ENCODE measurements at regions not wholly inside any gene's neighbourhood (a gene's known extent, or its start where the extent isn't known, plus 50 kb on each side); places are given as distances from the start of the nearest gene placed in this dataset.

GRCh38 chr2:67628892-67629291 lies 231.8 kb downstream of the ETAA1 start:
- TF ChIP-seq, protein P1, sequence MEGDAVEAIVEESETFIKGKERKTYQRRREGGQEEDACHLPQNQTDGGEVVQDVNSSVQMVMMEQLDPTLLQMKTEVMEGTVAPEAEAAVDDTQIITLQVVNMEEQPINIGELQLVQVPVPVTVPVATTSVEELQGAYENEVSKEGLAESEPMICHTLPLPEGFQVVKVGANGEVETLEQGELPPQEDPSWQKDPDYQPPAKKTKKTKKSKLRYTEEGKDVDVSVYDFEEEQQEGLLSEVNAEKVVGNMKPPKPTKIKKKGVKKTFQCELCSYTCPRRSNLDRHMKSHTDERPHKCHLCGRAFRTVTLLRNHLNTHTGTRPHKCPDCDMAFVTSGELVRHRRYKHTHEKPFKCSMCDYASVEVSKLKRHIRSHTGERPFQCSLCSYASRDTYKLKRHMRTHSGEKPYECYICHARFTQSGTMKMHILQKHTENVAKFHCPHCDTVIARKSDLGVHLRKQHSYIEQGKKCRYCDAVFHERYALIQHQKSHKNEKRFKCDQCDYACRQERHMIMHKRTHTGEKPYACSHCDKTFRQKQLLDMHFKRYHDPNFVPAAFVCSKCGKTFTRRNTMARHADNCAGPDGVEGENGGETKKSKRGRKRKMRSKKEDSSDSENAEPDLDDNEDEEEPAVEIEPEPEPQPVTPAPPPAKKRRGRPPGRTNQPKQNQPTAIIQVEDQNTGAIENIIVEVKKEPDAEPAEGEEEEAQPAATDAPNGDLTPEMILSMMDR (IDR thresholded peaks at IDR 0.05) = no peak
- no peak for TF ChIP-seq POLR2A (IDR thresholded peaks at IDR 0.05)
- Histone ChIP-seq H3K36me3 (replicated peaks in 1 of 2) (no peaks in the 10 kb centered on the region), H3K9me3 (replicated peaks in 1 of 3) (no peaks in the 10 kb centered on the region), H3K27me3 (no peaks in the 10 kb centered on the region), H3K4me3 (no peak overlapping the region), H3K4me1 (replicated peaks in 1 of 2) (no peaks in the 10 kb centered on the region), H3K27ac (no peak overlapping the region)
- no peak for DNase-seq
- WGBS, 4 donors = 61 to 86% (median 70%) methylated on average over 1 of the region's 1 CpG
- intact Hi-C loops (cut with DNase I) = no loop called here

- no peak for TF ChIP-seq POLR2A (IDR thresholded peaks at IDR 0.05)
- TF ChIP-seq, protein P1 (IDR thresholded peaks at IDR 0.05) = no peak
- no peak overlapping the region for H3K4me3 ChIP-seq
- H3K27ac ChIP-seq = no peak overlapping the region
- H3K9me3 ChIP-seq (replicated peaks in 1 of 3) = no peaks in the 10 kb centered on the region
- no peaks in the 10 kb centered on the region for H3K36me3 ChIP-seq (replicated peaks in 1 of 2)
- no peak for DNase-seq
- H3K27me3 ChIP-seq = no peaks in the 10 kb centered on the region
- H3K4me1 ChIP-seq (replicated peaks in 1 of 2) = no peaks in the 10 kb centered on the region
- intact Hi-C loops (cut with DNase I) = no loop called here
Observed at GRCh38 chr2:67631483-67631882, 234.3 kb downstream of the ETAA1 start.

DNA sequence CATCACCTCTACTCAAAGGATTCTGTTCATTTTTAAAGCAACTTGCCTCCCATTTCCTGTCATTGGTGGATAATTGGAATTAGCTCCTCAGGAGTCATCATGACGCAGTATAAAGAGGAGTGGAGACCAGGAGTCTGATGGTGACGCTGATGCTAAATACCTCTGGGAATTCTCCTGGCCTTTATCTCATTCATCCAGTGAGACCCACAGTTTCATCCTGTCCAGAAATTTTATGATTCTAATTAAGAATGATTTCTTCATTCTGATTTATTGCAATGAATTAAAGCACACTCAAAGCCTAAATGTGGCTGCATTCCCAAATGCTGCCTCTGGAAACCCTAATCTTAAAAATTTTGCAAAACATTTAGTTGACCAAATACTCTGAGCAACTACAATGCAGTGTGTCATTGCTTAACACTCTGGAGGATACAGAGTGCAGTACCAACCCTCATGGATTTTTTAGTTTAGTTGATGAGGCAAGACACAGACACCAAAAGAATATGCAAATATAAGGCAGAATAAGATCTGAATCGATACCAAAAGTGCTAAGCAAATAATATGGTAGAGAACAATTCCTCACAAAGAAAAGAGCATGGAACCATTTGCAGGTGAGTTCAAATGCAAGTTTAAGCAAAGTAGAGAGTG lies 236.2 kb downstream of the ETAA1 start:
- no peak overlapping the region for H3K4me3 ChIP-seq
- WGBS, 4 donors = 66 to 93% (median 91%) methylated on average over 3 of the region's 3 CpGs
- intact Hi-C loops (cut with DNase I) = no loop called here
- no peaks in the 10 kb centered on the region for H3K4me1 ChIP-seq (replicated peaks in 1 of 2)
- H3K27me3 ChIP-seq = no peaks in the 10 kb centered on the region
- no peaks in the 10 kb centered on the region for H3K36me3 ChIP-seq (replicated peaks in 1 of 2)
- no peaks in the 10 kb centered on the region for H3K9me3 ChIP-seq (replicated peaks in 1 of 3)
- H3K27ac ChIP-seq = no peak overlapping the region
- DNase-seq = no peak
- TF ChIP-seq POLR2A (IDR thresholded peaks at IDR 0.05) = no peak
- TF ChIP-seq, protein P1 (IDR thresholded peaks at IDR 0.05) = no peak

DNA sequence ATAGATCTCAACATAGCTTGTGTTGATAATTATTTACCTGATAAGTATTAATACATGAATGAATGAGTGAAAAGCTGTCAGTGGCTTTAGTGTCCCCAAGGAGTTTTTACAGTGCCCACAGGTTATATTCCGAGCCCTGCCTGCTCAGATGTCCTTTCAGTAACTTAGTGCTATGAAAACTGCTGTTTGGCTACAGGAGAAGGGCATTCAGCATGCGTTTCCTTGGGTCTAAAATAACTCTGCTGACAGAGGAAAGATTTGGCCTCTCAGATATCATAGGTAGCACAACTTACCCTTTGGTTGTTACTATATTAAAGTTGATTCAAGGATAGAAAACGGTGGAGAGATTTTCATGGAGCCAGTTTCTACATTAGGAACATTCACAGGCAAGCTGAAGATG lies 241.0 kb downstream of the ETAA1 start:
- intact Hi-C loops (cut with DNase I) = no loop called here
- 33 to 74% (median 42%) methylated on average over 3 of the region's 3 CpGs for WGBS, 4 donors
- no peaks in the 10 kb centered on the region for H3K9me3 ChIP-seq (replicated peaks in 1 of 3)
- no peak overlapping the region for H3K4me3 ChIP-seq
- no peak for DNase-seq
- no peak overlapping the region for H3K27ac ChIP-seq
- H3K4me1 ChIP-seq (replicated peaks in 1 of 2) = no peaks in the 10 kb centered on the region
- H3K36me3 ChIP-seq (replicated peaks in 1 of 2) = no peaks in the 10 kb centered on the region
- H3K27me3 ChIP-seq = no peaks in the 10 kb centered on the region
- TF ChIP-seq, protein P1 (IDR thresholded peaks at IDR 0.05) = no peak
- TF ChIP-seq POLR2A (IDR thresholded peaks at IDR 0.05) = no peak

Data from adrenal gland (tissue), 9 donors.